NT2/D1 (cell line): ENCODE measurements at regions not wholly inside any gene's neighbourhood (a gene's known extent, or its start where the extent isn't known, plus 50 kb on each side); places are given as distances from the start of the nearest gene placed in this dataset.

Experiments used
- SUZ12 ChIP-seq: IDR thresholded peaks from 2 replicates; pipeline ENCODE4 v1.6.1; 2011; ENCODE audit not compliant: insufficient read length, insufficient read depth; ENCODE audit errors: extremely low read depth
- YY1 ChIP-seq: IDR thresholded peaks from 2 replicates; pipeline ENCODE4 v1.6.1; 2011; ENCODE audit not compliant: insufficient read length, insufficient read depth

GRCh38 chrX:98029861-98030260, 1146.2 kb downstream of the RPA4 start:
- TF ChIP-seq SUZ12, result no peak
- TF ChIP-seq YY1, result no peak
